Activated naive CD8-positive, alpha-beta T cell treated with anti-CD3 and anti-CD28 coated beads, Interleukin-2, amount 50 U/mL, for 24 hours (primary cell): ENCODE measurements at regions not wholly inside any gene's neighbourhood (a gene's known extent, or its start where the extent isn't known, plus 50 kb on each side); places are given as distances from the start of the nearest gene placed in this dataset.

Source experiments
- ATAC-seq: fragments of 150-1000 bp; cut with Tn5 transposase; one replicate; pipeline ENCODE4 v1.10.0; 2021
- DNase-seq: peaks from one replicate; pipeline ENCODE4 v3.0.0; 2021
- H3K27ac Mint-ChIP-seq: one replicate; pipeline ENCODE4 v1.8.0; 2021; ENCODE audit warnings: mild to moderate bottlenecking, mixed read lengths
- H3K27me3 Mint-ChIP-seq: one replicate; pipeline ENCODE4 v1.8.0; 2021; ENCODE audit warnings: mixed read lengths
- H3K36me3 Mint-ChIP-seq: one replicate; pipeline ENCODE4 v1.8.0; 2021; ENCODE audit warnings: low read depth, mixed read lengths
- H3K4me1 Mint-ChIP-seq: one replicate; pipeline ENCODE4 v1.8.0; 2021; ENCODE audit warnings: mixed read lengths
- H3K4me3 Mint-ChIP-seq: one replicate; pipeline ENCODE4 v1.8.0; 2021; ENCODE audit warnings: mild to moderate bottlenecking, moderate library complexity, mixed read lengths
- H3K9me3 Mint-ChIP-seq: one replicate; pipeline ENCODE4 v1.8.0; 2021; ENCODE audit warnings: mixed read lengths

DNA sequence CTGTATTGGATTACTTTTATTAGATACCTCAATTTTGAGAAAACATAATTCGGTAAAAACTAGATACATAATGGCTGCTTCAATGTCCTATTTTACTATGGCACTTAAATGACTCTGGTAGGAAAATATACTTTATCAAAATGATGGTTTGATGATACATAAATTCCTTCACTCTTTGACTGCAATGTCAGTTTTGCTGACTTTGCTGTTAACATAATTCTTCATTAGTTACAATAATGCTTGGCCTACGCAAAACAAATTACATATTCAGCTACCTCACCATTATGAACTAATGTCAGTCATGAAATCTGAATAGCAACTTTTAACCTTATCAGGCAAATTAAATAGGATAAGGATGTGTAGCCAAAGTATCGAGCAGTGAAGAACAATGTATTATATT, 1364.7 kb downstream of the KCNT2 start:
- Mint-ChIP-seq H3K27ac (no peak overlapping the region), H3K27me3 (no peaks in the 10 kb centered on the region), H3K9me3 (peaks cover 5% of the 10 kb centered on the region), H3K36me3 (no peaks in the 10 kb centered on the region), H3K4me3 (no peak overlapping the region), H3K4me1 (no peaks in the 10 kb centered on the region)
- ATAC-seq (no peak), DNase-seq (no peak)

DNA sequence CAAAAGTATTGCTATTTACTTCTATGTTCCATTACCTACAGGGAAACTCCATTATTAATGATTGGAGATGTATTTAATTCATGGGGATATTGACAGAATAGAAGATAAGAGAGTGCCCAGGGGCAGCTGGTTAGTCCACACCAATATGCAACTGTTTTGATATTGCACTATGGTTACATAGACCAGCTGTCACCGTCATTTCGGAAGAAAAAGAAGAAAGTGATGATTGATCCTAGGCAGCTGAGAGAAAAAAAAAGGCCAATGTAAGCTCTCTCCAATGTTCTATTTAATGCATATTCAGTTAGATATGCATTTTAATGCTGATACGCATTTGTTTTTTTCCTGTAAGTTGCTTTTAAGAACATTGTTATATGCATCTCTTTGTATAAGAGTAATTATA, 1367.2 kb downstream of the KCNT2 start:
- H3K4me1 Mint-ChIP-seq = no peaks in the 10 kb centered on the region
- H3K36me3 Mint-ChIP-seq = no peaks in the 10 kb centered on the region
- no peak overlapping the region for H3K27ac Mint-ChIP-seq
- H3K9me3 Mint-ChIP-seq = peaks cover 5% of the 10 kb centered on the region
- no peaks in the 10 kb centered on the region for H3K27me3 Mint-ChIP-seq
- DNase-seq = no peak
- no peak overlapping the region for H3K4me3 Mint-ChIP-seq
- no peak for ATAC-seq

DNA sequence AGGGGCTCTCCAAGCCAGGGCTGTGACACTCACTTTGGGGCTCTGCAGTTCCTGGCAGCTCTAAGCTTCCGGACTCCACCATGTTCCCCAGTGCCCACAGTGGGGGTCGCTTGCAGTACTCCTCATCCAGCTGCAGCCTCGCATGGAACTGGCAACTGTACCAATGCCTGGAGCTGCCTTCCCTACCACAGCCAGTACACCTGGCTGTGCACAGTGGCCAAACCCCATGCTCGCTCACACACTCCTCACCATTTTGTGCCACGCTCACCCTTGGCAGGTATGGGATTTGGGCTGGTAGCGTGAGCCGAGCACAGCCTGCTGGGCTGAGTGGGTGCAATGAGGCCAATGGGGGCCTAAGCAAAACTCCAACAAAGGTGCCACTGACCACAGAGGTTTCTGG, 1369.9 kb downstream of the KCNT2 start:
- Mint-ChIP-seq H3K4me1 (no peaks in the 10 kb centered on the region), H3K4me3 (no peak overlapping the region), H3K9me3 (no peaks in the 10 kb centered on the region), H3K27me3 (no peaks in the 10 kb centered on the region), H3K27ac (no peak overlapping the region), H3K36me3 (no peaks in the 10 kb centered on the region)
- no peak for ATAC-seq
- no peak for DNase-seq

DNA sequence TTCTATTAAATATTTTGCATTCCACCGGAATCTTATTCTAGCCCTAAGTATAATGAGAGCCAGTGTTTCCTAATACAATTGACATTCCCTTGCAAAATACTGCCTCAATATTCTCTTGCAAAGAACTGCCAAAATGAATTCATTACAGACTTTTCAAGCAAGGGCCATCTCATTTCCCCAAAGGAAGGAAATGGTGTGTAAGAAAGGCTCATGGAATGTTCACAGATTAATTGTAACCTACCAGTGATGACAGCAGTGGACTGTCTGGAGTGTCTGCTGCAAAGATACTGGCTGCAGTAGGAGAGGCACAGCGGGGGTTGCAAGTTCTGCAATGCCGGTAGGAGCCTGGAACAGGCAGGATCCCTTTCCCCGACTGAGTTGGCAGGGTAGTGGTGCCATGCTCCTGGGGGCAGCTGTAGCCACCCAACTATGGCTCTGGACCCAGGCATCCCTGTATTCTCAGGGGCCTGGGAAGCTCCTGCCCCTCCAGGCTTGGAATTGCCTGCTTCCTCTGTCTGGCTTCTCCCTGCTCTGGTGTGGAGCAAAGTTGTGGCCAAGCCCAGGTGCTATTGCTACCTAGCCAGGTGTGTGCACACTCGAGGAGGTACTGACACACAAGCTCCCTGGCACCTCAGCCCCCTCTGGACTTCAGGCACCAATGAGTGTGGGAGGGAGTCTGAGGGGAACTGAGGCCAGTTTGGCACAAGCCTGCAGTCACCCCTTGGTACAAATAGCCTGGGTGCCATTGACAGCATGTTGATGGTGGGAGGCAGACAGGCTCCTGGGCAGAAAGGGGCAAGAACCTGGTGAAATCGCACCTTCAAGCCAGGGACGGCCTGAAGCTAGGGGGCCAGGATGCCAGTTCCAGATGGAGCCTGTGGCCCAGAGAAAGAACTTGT, 1371.0 kb downstream of the KCNT2 start:
- H3K9me3 Mint-ChIP-seq = no peaks in the 10 kb centered on the region

DNA sequence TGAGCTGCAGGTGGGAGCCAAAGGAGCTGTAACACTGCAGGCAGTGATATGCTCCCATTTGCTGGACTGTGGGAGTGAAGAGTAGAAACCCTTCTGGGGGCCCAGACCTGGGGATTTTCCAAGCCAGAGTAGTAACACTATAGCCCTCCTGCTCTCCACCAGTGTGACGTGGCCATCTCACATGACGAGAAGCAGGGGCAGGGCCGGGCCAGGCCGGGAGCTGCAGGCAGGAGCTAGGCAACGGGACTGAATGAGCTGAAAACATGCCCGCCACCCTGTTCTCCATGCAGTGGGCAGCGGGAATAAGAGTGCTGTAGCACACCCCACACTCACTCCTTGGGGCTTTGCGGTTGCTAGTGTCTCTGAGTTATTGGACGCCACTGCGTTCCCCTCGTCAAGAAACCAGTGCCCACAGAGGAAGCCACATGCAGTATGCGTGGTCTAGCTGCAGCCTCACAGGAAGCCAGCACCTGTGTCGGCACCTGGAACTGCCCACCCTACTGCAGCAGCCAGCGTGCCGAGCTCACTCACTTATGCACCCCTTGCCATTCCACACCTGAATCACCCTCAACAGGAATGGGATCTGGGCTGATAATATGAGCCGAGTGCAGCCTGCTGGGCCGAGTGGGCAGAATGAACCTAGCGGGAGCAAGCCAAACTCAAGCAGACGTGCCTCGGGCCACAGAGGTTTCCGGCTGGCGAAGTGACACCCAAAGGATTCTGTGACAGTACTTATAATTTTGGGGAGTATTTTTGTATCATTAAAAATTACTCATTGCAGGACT, 1389.6 kb downstream of the KCNT2 start:
- Mint-ChIP-seq H3K27me3 (no peaks in the 10 kb centered on the region), H3K9me3 (no peaks in the 10 kb centered on the region), H3K27ac (no peak overlapping the region), H3K36me3 (no peaks in the 10 kb centered on the region), H3K4me1 (no peaks in the 10 kb centered on the region), H3K4me3 (no peak overlapping the region)
- no peak for DNase-seq
- no peak for ATAC-seq

More for the DNA sequence above, 1371.0 kb downstream of the KCNT2 start:
- Mint-ChIP-seq H3K27ac (no peak overlapping the region), H3K27me3 (no peaks in the 10 kb centered on the region), H3K36me3 (no peaks in the 10 kb centered on the region), H3K4me1 (no peaks in the 10 kb centered on the region), H3K4me3 (no peak overlapping the region)
- DNase-seq (no peak), ATAC-seq (no peak)

DNA sequence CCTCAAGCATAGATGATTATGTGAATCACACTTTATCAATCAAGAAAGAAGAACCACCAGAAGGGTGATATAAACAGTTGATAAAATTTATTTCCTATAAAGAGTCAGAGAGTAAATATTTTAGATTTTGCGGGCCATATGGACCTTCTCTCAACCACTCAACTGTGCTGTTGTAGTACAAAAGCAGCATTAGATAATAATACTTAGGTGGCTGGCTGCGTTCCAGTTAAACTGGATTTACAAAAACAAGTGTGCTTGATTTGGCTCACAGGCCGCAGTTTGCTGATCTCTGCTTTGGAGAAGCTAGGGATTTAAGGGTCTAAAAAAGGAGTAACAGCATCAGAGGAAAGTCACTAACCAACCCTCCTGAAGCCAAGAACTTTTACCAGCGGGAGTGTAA, 1406.0 kb downstream of the KCNT2 start:
- Mint-ChIP-seq H3K36me3 (no peaks in the 10 kb centered on the region), H3K9me3 (no peaks in the 10 kb centered on the region), H3K27me3 (no peaks in the 10 kb centered on the region), H3K4me1 (no peaks in the 10 kb centered on the region), H3K27ac (no peak overlapping the region), H3K4me3 (no peak overlapping the region)
- ATAC-seq = no peak
- no peak for DNase-seq

DNA sequence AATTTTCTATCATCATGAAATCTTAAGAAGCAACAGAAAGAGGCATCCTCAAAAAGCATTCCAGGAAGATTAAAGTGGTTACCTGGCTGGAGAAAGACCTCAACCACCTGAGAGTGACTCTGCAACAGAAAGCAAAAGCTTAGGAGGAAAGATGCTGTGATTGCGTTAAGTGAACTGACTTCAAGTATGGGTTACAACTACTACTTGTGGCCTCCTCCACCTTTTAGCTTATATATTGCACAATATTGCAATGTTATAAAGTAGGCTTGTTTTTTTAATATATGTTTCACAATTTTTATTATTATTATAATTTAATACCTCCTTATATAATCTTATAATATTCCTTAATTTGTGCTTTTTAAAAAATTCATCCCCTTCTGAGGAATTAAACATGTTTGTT, 1407.5 kb downstream of the KCNT2 start:
- Mint-ChIP-seq H3K36me3 (no peaks in the 10 kb centered on the region), H3K27me3 (no peaks in the 10 kb centered on the region), H3K4me1 (peaks cover 5% of the 10 kb centered on the region), H3K9me3 (no peaks in the 10 kb centered on the region), H3K27ac (no peak overlapping the region), H3K4me3 (no peak overlapping the region)
- no peak for ATAC-seq
- no peak for DNase-seq

DNA sequence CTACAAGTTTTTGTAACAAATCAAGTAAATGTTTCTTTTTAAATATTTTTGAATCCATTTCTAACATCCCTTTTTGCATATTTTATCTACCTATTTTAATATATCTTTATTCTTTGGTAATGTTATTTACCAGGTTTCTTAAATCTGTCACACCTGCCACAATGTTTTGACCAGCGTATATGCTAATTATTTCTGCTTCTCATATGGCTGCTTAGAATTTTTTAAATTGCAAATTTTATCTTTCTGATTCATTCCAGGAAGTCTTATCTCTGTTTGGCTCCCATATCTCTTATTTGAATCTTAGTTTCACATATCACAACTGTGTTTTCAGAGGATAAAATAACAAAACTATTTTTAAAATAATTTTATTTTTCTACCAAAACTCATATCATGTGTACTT, 1411.1 kb downstream of the KCNT2 start:
- H3K9me3 Mint-ChIP-seq = peaks cover 4% of the 10 kb centered on the region
- H3K27me3 Mint-ChIP-seq = no peaks in the 10 kb centered on the region
- H3K4me3 Mint-ChIP-seq = no peak overlapping the region
- H3K36me3 Mint-ChIP-seq = no peaks in the 10 kb centered on the region
- ATAC-seq (no peak), DNase-seq (no peak)
- H3K27ac Mint-ChIP-seq = no peak overlapping the region
- H3K4me1 Mint-ChIP-seq = peaks cover 5% of the 10 kb centered on the region

DNA sequence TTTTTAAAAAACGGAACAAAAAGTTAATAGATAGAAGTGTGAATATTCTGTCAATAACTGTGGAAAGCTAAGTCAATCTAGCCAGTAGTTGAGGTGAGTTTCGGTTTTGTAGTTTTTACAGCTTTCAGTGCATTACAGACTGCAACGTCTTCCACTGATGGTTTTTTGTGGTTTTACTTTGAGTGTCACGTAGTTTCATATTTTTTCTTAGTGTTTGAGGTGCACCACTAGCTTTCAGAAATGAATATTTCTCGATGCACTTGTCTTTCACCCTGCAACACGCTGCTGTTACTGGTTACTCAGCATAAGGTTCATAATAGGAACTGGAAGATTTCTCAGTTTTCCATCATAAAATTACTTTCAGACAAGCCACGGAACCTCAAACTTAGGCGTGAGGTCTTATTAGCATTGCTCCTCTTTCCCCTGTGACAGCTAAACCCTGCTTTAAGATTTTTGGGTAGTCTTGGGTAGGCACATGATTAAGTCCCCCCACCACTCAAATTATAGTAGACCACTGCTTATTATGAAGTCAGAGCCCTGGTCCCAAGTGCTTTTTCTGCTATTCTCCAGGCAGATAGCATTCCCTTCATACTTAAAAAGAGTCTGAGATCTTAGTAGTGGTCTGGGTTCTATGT, 1412.7 kb downstream of the KCNT2 start:
- Mint-ChIP-seq H3K27ac (no peak overlapping the region), H3K4me3 (peak overlapping the region; percentile 3), H3K4me1 (peaks cover 5% of the 10 kb centered on the region), H3K36me3 (no peaks in the 10 kb centered on the region), H3K9me3 (peaks cover 4% of the 10 kb centered on the region), H3K27me3 (no peaks in the 10 kb centered on the region)
- DNase-seq (no peak), ATAC-seq (peak; percentile 81)

DNA sequence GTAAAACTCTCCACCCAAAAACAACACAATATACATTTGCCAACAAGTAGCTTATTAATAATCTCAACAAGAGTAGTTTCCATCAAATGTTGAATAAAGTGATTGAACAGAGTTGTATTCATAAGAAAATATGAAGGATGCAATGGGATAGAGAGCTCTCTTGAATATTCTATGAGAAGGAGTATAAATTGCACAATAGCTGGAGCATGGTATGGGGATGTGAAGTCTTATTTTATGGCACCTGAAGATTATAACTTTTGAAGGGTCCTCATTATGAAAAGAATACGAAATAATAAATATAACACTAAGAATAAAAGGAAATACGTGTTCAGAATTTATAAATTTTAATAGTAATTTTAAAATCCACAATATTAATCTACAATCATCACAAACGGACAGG, 1415.1 kb downstream of the KCNT2 start:
- ATAC-seq = no peak
- H3K27ac Mint-ChIP-seq = no peak overlapping the region
- no peaks in the 10 kb centered on the region for H3K27me3 Mint-ChIP-seq

DNA sequence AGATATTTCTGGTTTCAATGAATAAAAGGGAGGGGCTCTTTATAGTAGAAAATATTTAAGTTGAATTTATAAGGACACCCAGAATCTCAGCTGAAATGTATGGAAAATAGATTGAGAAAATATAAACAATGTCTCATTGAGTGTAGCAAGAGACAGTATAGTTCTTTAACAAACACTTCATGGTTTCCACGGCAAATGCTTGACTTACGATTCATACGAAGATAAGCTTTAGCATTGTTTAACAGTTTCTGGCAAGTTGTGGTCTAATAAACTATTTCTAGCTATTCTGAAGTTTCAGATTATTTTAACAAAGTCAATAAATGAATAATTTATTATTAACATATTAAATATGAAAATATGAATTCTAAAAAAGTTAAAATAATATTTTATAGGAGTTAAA, 1419.4 kb downstream of the KCNT2 start:
- no peaks in the 10 kb centered on the region for H3K9me3 Mint-ChIP-seq
- H3K4me1 Mint-ChIP-seq = no peaks in the 10 kb centered on the region
- no peak overlapping the region for H3K4me3 Mint-ChIP-seq
- no peaks in the 10 kb centered on the region for H3K27me3 Mint-ChIP-seq
- DNase-seq = no peak
- no peak overlapping the region for H3K27ac Mint-ChIP-seq
- H3K36me3 Mint-ChIP-seq = no peaks in the 10 kb centered on the region
- no peak for ATAC-seq

More for the DNA sequence above, 1415.1 kb downstream of the KCNT2 start:
- Mint-ChIP-seq H3K4me3 (no peak overlapping the region), H3K9me3 (peaks cover 4% of the 10 kb centered on the region), H3K36me3 (no peaks in the 10 kb centered on the region), H3K4me1 (peaks cover 5% of the 10 kb centered on the region)
- DNase-seq = no peak

DNA sequence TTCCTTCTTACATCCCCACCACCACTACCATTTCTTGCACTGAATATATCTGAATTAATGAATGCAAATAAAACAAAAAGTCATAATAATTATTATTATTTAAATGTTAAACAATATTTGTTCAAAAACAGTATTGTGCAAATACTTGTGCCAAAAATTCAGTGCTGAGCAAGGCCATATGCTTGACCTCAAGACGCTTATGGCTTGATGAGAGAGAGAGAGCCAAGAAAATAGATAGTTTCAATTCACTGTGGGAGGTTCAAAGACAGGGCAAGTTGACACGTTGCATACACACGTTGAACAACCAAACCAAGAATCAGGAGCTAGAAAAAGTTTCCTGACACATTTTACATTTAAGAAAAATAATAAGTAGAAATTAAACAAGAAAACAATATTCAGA, 1421.7 kb downstream of the KCNT2 start:
- no peaks in the 10 kb centered on the region for H3K36me3 Mint-ChIP-seq
- H3K27ac Mint-ChIP-seq = no peak overlapping the region
- no peak overlapping the region for H3K4me3 Mint-ChIP-seq
- ATAC-seq (no peak), DNase-seq (no peak)
- H3K4me1 Mint-ChIP-seq = no peaks in the 10 kb centered on the region
- H3K27me3 Mint-ChIP-seq = no peaks in the 10 kb centered on the region
- no peaks in the 10 kb centered on the region for H3K9me3 Mint-ChIP-seq

DNA sequence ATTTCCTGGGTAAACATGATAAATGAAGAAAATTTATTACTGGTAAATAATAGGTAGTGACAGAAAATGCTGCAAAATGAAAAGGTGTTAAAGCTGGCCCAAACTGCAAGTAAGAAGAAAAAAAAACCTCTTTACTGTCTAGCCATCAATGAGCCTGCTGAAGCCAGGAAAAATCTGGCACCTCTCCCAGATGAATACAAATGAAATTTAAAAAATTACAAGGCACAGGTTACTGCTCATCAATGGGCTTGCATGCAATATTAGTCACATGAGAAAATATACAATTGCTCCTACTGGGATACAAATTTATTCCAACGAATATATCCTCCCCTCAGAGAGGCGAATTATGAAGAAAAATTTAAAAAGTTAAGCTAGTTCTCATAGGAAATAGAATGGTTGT, 1422.5 kb downstream of the KCNT2 start:
- H3K4me3 Mint-ChIP-seq = no peak overlapping the region
- ATAC-seq (no peak), DNase-seq (no peak)
- H3K27me3 Mint-ChIP-seq = no peaks in the 10 kb centered on the region
- H3K4me1 Mint-ChIP-seq = no peaks in the 10 kb centered on the region
- no peak overlapping the region for H3K27ac Mint-ChIP-seq
- H3K9me3 Mint-ChIP-seq = no peaks in the 10 kb centered on the region
- H3K36me3 Mint-ChIP-seq = no peaks in the 10 kb centered on the region

DNA sequence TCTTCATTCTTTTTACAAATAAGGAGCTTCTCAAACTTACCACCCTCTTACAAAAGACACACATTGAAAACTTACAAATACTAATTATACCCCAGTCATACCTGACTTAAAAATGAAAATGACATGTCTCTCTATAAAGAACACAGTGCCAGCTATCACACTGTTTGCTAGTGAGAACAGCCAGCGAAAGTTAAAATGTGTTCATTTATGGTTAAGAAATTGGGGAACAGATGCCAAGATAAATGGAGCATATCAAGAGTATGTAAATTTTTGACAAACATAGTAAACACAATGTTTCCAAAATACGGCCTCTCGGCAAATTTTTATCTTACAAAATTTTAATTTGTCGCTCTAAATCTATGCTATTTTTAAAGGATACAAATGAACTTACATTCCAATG, 1422.9 kb downstream of the KCNT2 start:
- Mint-ChIP-seq H3K9me3 (no peaks in the 10 kb centered on the region), H3K27me3 (no peaks in the 10 kb centered on the region), H3K27ac (no peak overlapping the region), H3K4me1 (no peaks in the 10 kb centered on the region), H3K4me3 (no peak overlapping the region), H3K36me3 (no peaks in the 10 kb centered on the region)
- no peak for DNase-seq
- no peak for ATAC-seq

DNA sequence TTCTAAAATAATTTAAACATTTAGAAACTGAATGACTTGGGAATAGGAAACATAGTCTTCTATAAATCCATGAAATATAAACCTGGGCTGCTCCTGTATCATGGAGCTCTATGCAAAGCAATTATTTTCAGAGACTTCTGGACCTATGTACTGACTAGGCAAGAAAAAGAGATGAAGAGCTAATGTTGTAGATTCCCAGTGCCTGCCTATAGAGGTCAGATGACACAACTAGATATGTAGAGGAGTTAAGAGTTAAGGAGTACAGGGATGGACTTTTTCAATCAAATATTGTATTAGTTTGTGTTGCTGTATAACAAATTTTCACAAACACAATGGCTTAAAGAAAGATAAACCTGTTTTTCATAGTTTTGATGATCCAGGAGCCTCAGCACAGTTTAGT, 1434.5 kb downstream of the KCNT2 start:
- no peak for DNase-seq
- Mint-ChIP-seq H3K4me1 (no peaks in the 10 kb centered on the region), H3K27me3 (no peaks in the 10 kb centered on the region), H3K36me3 (no peaks in the 10 kb centered on the region), H3K27ac (no peak overlapping the region), H3K4me3 (no peak overlapping the region), H3K9me3 (peaks cover 4% of the 10 kb centered on the region)
- ATAC-seq = no peak
